Suprapubic skin (tissue), 3 donors: ENCODE measurements at regions not wholly inside any gene's neighbourhood (a gene's known extent, or its start where the extent isn't known, plus 50 kb on each side); places are given as distances from the start of the nearest gene placed in this dataset.

Source experiments
- CTCF ChIP-seq, 2 donors: fragments of 200-600 bp in 1 of 2; fragments of 450-650 bp in 1 of 2; sonication (generic) in 1 of 2; IDR thresholded peaks; one replicate each; pipeline ENCODE4 v1.5.1; 2016 to 2019; ENCODE audit warnings: antibody characterized with exemption in 2 of 2, mild to moderate bottlenecking in 1 of 2, moderate library complexity in 1 of 2
- EP300 ChIP-seq: sonication (generic); formaldehyde crosslinking; IDR thresholded peaks from one replicate; pipeline ENCODE4 v1.6.1; 2017; ENCODE audit warnings: antibody characterized with exemption
- POLR2A ChIP-seq, 2 donors: fragments of 450-650 bp; IDR thresholded peaks; one replicate each; pipeline ENCODE4 v1.6.1; 2017; ENCODE audit warnings: antibody characterized with exemption in 2 of 2, mild to moderate bottlenecking in 2 of 2, moderate library complexity in 2 of 2

- TF ChIP-seq CTCF (IDR thresholded peaks at IDR 0.05) = no peak
- TF ChIP-seq EP300 = no peak
- TF ChIP-seq POLR2A (IDR thresholded peaks at IDR 0.05) = no peak
Observed at GRCh38 chr1:22286491-22286890, 143.6 kb upstream of the WNT4 start.
